SK-MEL-5 (cell line): ENCODE measurements at regions not wholly inside any gene's neighbourhood (a gene's known extent, or its start where the extent isn't known, plus 50 kb on each side); places are given as distances from the start of the nearest gene placed in this dataset.

Experiments
- DNase-seq: peaks from one replicate; pipeline ENCODE4 v3.0.0-alpha.2; 2016; ENCODE audit warnings: low read depth, low spot score
- in situ Hi-C: cut with HindIII; loops from 2 replicates; pipeline ENCODE4 v1.10.0; 2016; ENCODE audit warnings: low sequenced_read_pairs, high pct_unique_total_duplicates, low pct_unique_long_range_greater_than_20kb

GRCh38 chr6:56766139-56766805 is 123.6 kb upstream of the DST start:
- in situ Hi-C loops: no loop called here
- peak; percentile 56 for DNase-seq

GRCh38 chr6:56765494-56765893 is 122.8 kb upstream of the DST start:
- DNase-seq: no peak
- in situ Hi-C loops: no loop called here

GRCh38 chr6:56764081-56764566 is 121.4 kb upstream of the DST start:
- in situ Hi-C loops: no loop called here

GRCh38 chr6:56761651-56762050 is 119.0 kb upstream of the DST start:
- in situ Hi-C loops: no loop called here
- DNase-seq: no peak

More at GRCh38 chr6:56764081-56764566, 121.4 kb upstream of the DST start:
- DNase-seq: peak; percentile 77

GRCh38 chr6:56760842-56761241 is 118.2 kb upstream of the DST start:
- peak; percentile 37 for DNase-seq
- in situ Hi-C loops: no loop called here

- in situ Hi-C loops: no loop called here
- no peak for DNase-seq
These were observed 116.8 kb upstream of the DST start for GRCh38 chr6:56759521-56759920.

- in situ Hi-C loops: no loop called here
These were observed 115.9 kb upstream of the DST start for GRCh38 chr6:56758553-56758952.

GRCh38 chr6:56758120-56758519 is 115.4 kb upstream of the DST start:
- no peak for DNase-seq
- in situ Hi-C loops: no loop called here

More at GRCh38 chr6:56758553-56758952, 115.9 kb upstream of the DST start:
- no peak for DNase-seq

- peak; percentile 82 for DNase-seq
- in situ Hi-C loops: no loop called here
These were observed 114.9 kb upstream of the DST start for GRCh38 chr6:56757588-56757984.

GRCh38 chr6:56756791-56757587 is 114.3 kb upstream of the DST start:
- in situ Hi-C loops: no loop called here

GRCh38 chr6:56756219-56756789 is 113.6 kb upstream of the DST start:
- no peak for DNase-seq
- in situ Hi-C loops: no loop called here

More at GRCh38 chr6:56756791-56757587, 114.3 kb upstream of the DST start:
- no peak for DNase-seq

- in situ Hi-C loops: no loop called here
- DNase-seq: no peak
These were observed 112.4 kb upstream of the DST start for GRCh38 chr6:56755040-56755439.

GRCh38 chr6:56753811-56754210 is 111.1 kb upstream of the DST start:
- in situ Hi-C loops: no loop called here
- peak; percentile 46 for DNase-seq

GRCh38 chr6:56752534-56752933 is 109.8 kb upstream of the DST start:
- in situ Hi-C loops: no loop called here
- no peak for DNase-seq

- DNase-seq: no peak
- in situ Hi-C loops: no loop called here
These were observed 109.3 kb upstream of the DST start for GRCh38 chr6:56752009-56752408.

GRCh38 chr6:56751604-56752003 is 108.9 kb upstream of the DST start:
- DNase-seq: no peak
- in situ Hi-C loops: no loop called here

GRCh38 chr6:56750686-56751085 is 108.0 kb upstream of the DST start:
- DNase-seq: no peak
- in situ Hi-C loops: no loop called here

- in situ Hi-C loops: no loop called here
- DNase-seq: no peak
These were observed 107.0 kb upstream of the DST start for GRCh38 chr6:56749632-56750151.
